ENCODE measurements at regions not wholly inside any gene's neighbourhood (a gene's known extent, or its start where the extent isn't known, plus 50 kb on each side); places are given as distances from the start of the nearest gene placed in this dataset.

GRCh38 chr11:129591527-129591926 lies 215.9 kb downstream of the BARX2 start:
- peak; percentile 3 for DNase-seq

DNA sequence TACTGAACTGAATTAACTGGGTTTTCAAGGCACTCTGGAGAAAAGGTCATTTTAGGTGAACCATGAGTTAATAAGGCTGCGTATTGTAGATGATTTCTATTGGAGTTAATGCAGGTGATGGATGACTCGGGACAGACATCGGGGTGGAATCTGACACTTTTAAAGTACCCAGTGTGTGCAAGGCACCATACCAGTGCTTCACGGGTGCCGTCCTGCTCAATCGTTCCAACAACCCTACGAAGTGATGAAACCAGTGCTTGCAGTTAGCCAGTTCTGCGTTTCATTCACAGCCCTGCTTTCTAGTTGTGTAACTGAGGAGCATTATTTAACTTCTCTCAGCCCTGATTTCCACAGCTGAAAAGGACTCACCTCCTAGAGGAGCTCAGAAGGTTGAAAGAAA lies 216.5 kb downstream of the BARX2 start:
- DNase-seq: peak; percentile 21

DNA sequence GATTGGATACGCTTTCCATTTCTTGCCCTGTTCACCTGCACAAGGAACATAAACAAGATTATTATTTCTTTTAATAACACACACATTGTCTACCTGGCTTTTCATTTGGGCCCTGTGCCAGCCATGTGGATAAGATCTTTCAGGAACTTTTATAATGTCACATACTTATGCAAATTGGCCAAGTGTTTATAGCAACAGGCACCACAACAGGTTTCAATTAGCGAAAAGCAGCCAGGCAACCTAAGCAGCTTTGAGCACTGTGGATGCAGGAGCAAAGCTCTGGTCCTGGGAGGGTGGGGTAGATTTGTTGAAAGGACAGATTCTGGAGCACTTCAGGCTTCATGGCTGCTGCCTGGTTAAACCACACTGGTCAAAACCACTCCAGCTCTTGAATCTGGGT lies 217.4 kb downstream of the BARX2 start:
- DNase-seq: no peak

GRCh38 chr11:129595038-129595962 lies 219.7 kb downstream of the BARX2 start:
- DNase-seq: no peak

DNA sequence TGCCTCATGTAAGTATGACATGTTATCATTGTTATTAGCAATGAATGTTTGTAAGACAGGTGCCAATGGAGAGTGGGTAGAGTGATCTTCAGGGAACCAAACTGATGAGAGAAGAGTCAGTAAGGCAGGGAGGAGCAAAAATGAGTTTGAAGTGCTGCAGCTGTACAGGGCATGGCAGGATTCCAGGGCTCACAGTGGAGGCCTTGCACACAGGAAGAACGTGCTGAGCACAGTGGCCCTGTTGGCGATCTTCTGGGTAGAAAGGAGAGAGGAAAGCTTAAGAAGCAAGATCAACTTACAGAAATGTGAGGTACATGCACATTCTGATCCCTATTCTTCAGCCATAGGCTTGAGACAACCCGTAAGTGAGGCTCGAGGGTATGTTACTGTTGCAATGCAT lies 219.3 kb upstream of the TMEM45B start:
- DNase-seq: no peak

GRCh38 chr11:129598378-129598777 lies 217.3 kb upstream of the TMEM45B start:
- no peak for DNase-seq

DNA sequence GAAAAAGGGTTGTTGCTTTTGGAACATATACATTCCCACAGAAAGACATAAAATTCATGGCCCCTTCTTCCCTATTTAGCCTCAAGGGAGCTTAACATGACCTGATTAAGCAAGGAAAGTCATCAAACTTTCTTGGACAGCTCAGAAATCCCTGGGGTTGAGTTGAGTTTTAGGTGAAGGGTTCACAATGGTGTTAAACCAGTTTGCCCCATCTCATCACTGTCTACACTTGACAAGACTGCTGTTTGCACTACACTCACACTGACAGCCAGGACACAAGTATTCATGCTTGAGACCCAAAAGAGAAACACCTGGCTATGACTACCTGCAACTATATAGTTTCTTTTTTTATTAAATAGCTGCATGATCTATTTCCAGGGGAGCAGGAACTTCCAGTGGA lies 209.8 kb upstream of the TMEM45B start:
- no peak for DNase-seq

DNA sequence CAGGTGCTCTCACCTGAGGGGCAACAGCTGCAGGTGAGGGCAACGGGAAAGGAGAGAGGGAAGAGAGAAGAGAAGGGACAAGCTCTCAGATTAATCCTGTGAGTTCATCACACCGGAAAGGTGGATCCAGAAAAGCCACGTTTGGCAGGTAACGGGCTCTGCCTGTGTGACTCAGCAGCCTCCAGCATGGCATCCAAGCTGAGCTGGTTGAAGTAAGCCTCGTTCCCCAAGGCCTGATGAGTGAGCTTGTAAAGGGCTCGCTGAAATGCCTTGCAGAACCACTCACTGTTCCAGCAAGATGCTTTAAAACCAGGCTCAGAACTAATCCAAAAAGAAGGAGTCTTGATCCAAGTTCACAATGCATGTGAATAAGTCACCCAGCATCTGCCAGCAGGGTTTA lies 206.9 kb upstream of the TMEM45B start:
- DNase-seq: no peak

DNA sequence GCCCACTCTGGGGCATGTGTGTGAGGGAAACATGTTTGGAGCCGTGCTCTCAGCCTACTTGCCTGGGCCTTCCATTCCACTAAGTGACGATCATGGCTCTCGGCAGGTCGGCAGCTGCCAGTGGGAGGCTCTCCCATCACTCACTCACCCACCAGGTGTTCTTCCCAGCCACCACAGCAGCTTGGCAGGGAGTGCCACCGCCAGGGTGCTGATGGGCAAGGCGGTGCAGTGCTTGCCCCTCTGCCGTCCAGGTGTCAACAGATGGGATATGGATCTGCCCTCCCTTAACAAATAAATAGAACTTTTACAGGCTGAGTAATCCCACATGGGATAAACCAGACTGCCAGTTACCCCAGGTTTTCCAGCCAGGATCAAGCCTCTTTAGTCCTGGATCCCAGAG lies 205.5 kb upstream of the TMEM45B start:
- DNase-seq: no peak

DNA sequence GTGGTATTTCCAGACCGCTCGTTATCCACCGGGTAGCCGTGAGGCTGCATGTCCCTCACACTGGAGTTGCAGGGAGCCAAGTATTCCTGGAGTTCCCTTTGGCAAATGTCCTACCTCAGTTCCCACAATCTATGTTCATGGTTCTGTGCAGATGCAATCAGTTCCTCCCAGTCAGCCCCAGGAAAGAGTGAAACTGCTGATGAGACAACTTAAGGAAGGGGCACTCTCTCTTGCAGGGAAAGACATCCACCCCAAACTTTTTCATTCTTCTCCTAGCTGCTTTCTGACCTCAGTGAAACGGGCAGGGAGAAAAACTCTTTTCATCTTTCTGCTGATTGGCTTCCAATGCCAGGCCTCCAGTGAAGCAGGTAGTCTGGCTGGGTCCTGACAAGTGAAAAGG lies 205.1 kb upstream of the TMEM45B start:
- DNase-seq: no peak

- no peak for DNase-seq
Measured at GRCh38 chr11:129611661-129612446, 203.8 kb upstream of the TMEM45B start.

DNA sequence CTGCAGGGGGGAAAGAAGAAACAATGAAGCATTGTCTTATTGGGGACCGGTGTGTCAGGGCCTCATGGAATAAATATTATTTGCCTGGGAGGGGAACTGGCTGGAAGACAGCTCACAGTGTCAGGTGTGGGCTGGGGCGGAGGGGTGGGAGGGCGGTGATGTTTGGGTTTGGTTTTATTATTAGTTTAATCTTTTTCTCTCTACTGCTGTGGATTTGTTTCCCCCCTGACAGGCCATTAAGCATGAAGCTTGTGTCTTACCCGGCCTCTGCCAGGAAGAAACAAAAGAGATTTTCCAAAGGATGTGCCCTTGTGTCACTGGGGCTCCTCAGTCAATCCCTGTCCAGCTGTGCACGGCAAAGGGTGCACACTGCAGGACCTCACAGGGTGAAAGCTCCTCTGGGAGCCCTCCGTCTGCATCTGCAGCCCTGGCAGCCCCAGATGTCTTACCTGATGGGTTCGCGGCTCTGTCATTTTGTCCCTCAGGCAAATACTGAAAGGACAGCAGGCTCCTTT lies 203.1 kb upstream of the TMEM45B start:
- DNase-seq: no peak

DNA sequence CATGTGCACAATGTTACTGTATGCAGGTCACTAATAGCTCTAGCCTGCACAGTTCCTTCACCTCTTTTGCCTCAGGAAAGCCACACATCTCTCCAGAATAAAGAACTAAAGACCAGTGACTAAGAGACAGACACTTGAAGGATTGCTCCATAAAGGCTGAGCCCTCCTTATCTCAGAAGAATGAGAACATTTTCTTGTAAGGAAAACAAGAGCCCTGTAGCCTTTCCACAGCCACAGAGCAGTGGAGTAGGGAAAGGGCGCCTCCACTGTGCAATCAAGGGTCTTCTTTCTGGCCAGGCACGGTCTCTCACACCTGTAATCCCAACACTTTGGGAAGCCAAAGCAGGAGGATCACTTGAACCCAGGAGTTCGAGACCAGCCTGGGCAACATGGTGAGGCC lies 202.6 kb upstream of the TMEM45B start:
- DNase-seq: no peak

GRCh38 chr11:129614256-129614944 lies 201.2 kb upstream of the TMEM45B start:
- no peak for DNase-seq

GRCh38 chr11:129618046-129618569 lies 197.5 kb upstream of the TMEM45B start:
- no peak for DNase-seq

GRCh38 chr11:129620237-129621104 lies 195.2 kb upstream of the TMEM45B start:
- no peak for DNase-seq

DNA sequence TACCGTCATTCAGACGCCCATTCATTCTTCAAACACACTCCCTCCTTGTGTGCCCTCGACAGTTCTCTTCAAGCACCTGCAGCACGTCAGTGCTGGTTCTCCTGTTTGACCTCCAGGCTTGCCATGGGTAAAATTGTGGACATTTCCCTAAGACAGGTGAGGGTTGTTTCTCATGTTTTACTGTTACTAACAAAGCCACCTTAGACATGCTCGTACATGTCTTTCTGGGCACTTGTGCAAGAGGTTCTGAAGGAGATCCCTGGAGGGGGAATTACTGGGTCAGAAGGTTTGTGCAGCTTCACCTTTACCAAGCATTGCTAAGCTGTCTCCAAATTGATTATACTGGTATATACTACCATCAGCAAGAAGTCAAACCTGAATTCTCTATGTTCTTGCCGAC lies 189.7 kb upstream of the TMEM45B start:
- DNase-seq: no peak

- DNase-seq: no peak
Measured at GRCh38 chr11:129631201-129631600, 184.4 kb upstream of the TMEM45B start.

GRCh38 chr11:129636926-129637325 lies 178.7 kb upstream of the TMEM45B start:
- DNase-seq: no peak

GRCh38 chr11:129637473-129637872 lies 178.2 kb upstream of the TMEM45B start:
- DNase-seq: no peak

GRCh38 chr11:129637983-129638776 lies 177.5 kb upstream of the TMEM45B start:
- DNase-seq: no peak

Data from activated CD8-positive, alpha-beta memory T cell treated with anti-CD3 and anti-CD28 coated beads for 24 hours (primary cell).